PC-9 (cell line): ENCODE measurements at regions not wholly inside any gene's neighbourhood (a gene's known extent, or its start where the extent isn't known, plus 50 kb on each side); places are given as distances from the start of the nearest gene placed in this dataset.

ENCODE experiments used
- BruUV-seq: library from RNA; stranded (reverse); fragments of 400-500 nt; replicated peaks from 2 replicates; lab custom pipeline; 2021; lab: Mats Ljungman, UMichigan
- CTCF ChIA-PET: fragments of 300-600 bp; sonication (Branson Sonifier 250); formaldehyde crosslinking; loops from one replicate; lab custom pipeline; 2022; ENCODE audit warnings: antibody characterized with exemption; lab: Charles Lee
- POLR2A ChIA-PET: fragments of 300-600 bp; sonication (Branson Sonifier 250); formaldehyde crosslinking; loops from one replicate; lab custom pipeline; 2022; ENCODE audit warnings: antibody characterized with exemption; ENCODE audit not compliant: unreplicated experiment; lab: Charles Lee
- DNase-seq, 2 experiments: peaks; one replicate each; pipeline versions ENCODE4 v3.0.0 to v3.0.0-alpha.2; 2015 to 2022; ENCODE audit warnings: mixed read lengths in 1 of 2
- H2AFZ ChIP-seq: fragments of 200-600 bp; sonication (generic); 2 replicates; pipeline ENCODE4 v1.8.1; 2017; ENCODE audit warnings: antibody characterized with exemption
- H3F3A ChIP-seq: fragments of 200-600 bp; sonication (generic); 2 replicates; pipeline ENCODE4 v1.8.1; 2017; ENCODE audit warnings: antibody characterized with exemption, mild to moderate bottlenecking, low read depth; ENCODE audit not compliant: insufficient read depth
- H3K27ac ChIP-seq: fragments of 200-600 bp; sonication (generic); 2 replicates; pipeline ENCODE4 v1.6.1; 2016; ENCODE audit warnings: mixed run types
- H3K27me3 ChIP-seq: fragments of 200-600 bp; sonication (generic); 2 replicates; pipeline ENCODE4 v1.6.1; 2016; ENCODE audit warnings: low read depth, mixed run types; ENCODE audit not compliant: insufficient read depth
- H3K36me3 ChIP-seq: fragments of 200-600 bp; sonication (generic); 2 replicates; pipeline ENCODE4 v1.6.1; 2016; ENCODE audit warnings: low read depth, mixed run types
- H3K4me1 ChIP-seq: fragments of 200-600 bp; sonication (generic); replicated peaks from 2 replicates; pipeline ENCODE4 v1.6.1; 2016; ENCODE audit warnings: mixed run types; ENCODE audit not compliant: insufficient read depth
- H3K4me2 ChIP-seq: fragments of 200-600 bp; sonication (generic); 2 replicates; pipeline ENCODE4 v1.6.1; 2017; ENCODE audit warnings: mixed run types
- H3K4me3 ChIP-seq: fragments of 200-600 bp; sonication (generic); 2 replicates; pipeline ENCODE4 v1.6.1; 2016; ENCODE audit warnings: mixed run types
- H3K79me2 ChIP-seq: fragments of 200-600 bp; sonication (generic); 2 replicates; pipeline ENCODE4 v1.6.1; 2017; ENCODE audit warnings: low read depth, mixed run types
- H3K9me2 ChIP-seq: fragments of 200-600 bp; sonication (generic); 2 replicates; pipeline ENCODE4 v1.8.1; 2017; ENCODE audit warnings: mild to moderate bottlenecking; ENCODE audit not compliant: insufficient read depth
- H3K9me3 ChIP-seq: fragments of 200-600 bp; sonication (generic); 2 replicates; pipeline ENCODE4 v1.8.1; 2016; ENCODE audit warnings: low read depth; ENCODE audit not compliant: insufficient read depth
- H4K20me1 ChIP-seq: fragments of 200-600 bp; sonication (generic); 2 replicates; pipeline ENCODE4 v1.8.1; 2017; ENCODE audit not compliant: insufficient read depth
- EZH2 ChIP-seq: fragments of 200-600 bp; sonication (generic); IDR thresholded peaks from 2 replicates; pipeline ENCODE4 v1.8.0; 2017; ENCODE audit warnings: antibody characterized with exemption, low read depth
- intact Hi-C: fragments of 100-400 bp; cut with micrococcal nuclease; formaldehyde crosslinking; loops from one replicate; pipeline ENCODE4 v1.10.0; 2022; ENCODE audit not compliant: unreplicated experiment
- TF ChIP-seq, protein P1 (sequence below): fragments of 200-600 bp; sonication (generic); conservative IDR thresholded peaks from 2 replicates; pipeline ENCODE4 v1.6.1; 2017; ENCODE audit warnings: mixed run types, antibody characterized with exemption, mild to moderate bottlenecking, moderate library complexity

DNA sequence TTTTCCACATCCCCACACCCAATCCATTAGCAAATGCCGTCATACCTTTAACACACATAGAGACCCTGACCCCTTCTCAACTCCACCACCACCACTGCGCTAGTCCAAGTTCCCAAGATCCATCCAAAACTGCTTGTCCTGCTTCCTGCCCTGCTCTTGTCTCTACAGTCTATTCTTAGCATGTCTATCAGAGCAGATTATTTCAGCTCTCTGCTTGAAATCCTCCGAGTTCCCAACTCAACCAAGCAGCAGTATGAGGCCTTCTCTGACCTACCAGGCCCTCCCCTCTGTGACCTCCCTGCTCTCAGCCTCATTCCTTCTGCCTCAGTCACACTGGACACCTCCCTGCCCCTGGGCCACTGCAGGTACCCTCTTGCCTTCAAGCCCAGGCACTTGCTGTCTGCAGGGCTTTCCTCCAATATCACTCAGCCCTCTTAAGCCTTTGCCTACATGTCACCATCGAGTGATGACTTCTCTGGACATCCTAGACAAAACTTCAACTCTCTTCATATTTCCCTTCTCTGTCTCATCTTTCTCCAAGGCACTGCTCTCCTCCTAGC, 134.6 kb downstream of the SPATA19 start:
- Histone ChIP-seq H2AFZ (no peak overlapping the region), H3K36me3 (no peaks in the 10 kb centered on the region), H4K20me1 (no peaks in the 10 kb centered on the region), H3K79me2 (no peaks in the 10 kb centered on the region), H3F3A (no peaks in the 10 kb centered on the region), H3K9me2 (no peaks in the 10 kb centered on the region), H3K4me3 (no peak overlapping the region), H3K27ac (no peak overlapping the region), H3K9me3 (no peaks in the 10 kb centered on the region), H3K4me2 (no peak overlapping the region), H3K27me3 (peaks cover 59% of the 10 kb centered on the region), H3K4me1 (no peaks in the 10 kb centered on the region)
- CTCF ChIA-PET, result no interaction called here
- POLR2A ChIA-PET, result no interaction called here
- intact Hi-C loops, result no loop called here
- no peak for TF ChIP-seq EZH2
- no peak for DNase-seq
- no TSS peak for BruUV-seq

DNA sequence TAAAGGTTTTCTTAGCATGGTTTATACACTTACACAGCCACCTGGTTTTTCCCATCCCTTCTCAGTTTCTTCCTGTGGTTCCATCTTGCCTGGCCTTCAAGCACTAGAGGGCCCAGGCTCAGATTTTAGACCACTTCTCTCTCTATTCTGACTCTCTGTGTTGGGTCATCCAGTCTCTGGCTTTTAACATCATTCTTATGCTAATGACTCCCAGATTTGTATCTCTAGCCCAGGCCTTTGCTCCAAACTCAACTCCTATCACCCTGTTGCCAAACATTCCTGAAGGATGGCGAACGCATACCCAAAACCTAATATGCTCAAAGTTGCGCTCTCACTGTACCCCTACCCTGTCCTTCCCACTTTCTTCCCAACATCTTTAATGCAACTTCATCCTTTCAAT, 135.1 kb downstream of the SPATA19 start:
- TF ChIP-seq EZH2, result no peak
- TF ChIP-seq, protein P1, sequence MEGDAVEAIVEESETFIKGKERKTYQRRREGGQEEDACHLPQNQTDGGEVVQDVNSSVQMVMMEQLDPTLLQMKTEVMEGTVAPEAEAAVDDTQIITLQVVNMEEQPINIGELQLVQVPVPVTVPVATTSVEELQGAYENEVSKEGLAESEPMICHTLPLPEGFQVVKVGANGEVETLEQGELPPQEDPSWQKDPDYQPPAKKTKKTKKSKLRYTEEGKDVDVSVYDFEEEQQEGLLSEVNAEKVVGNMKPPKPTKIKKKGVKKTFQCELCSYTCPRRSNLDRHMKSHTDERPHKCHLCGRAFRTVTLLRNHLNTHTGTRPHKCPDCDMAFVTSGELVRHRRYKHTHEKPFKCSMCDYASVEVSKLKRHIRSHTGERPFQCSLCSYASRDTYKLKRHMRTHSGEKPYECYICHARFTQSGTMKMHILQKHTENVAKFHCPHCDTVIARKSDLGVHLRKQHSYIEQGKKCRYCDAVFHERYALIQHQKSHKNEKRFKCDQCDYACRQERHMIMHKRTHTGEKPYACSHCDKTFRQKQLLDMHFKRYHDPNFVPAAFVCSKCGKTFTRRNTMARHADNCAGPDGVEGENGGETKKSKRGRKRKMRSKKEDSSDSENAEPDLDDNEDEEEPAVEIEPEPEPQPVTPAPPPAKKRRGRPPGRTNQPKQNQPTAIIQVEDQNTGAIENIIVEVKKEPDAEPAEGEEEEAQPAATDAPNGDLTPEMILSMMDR, result no peak
- no peaks in the 10 kb centered on the region for H3F3A ChIP-seq
- no TSS peak for BruUV-seq
- no peaks in the 10 kb centered on the region for H3K36me3 ChIP-seq
- H3K79me2 ChIP-seq, result no peaks in the 10 kb centered on the region
- H3K27ac ChIP-seq, result no peak overlapping the region
- peaks cover 56% of the 10 kb centered on the region for H3K27me3 ChIP-seq
- no peaks in the 10 kb centered on the region for H3K4me1 ChIP-seq
- no peak overlapping the region for H3K4me3 ChIP-seq
- H3K9me3 ChIP-seq, result no peaks in the 10 kb centered on the region
- no peak overlapping the region for H2AFZ ChIP-seq
- H3K4me2 ChIP-seq, result no peak overlapping the region
- ChIA-PET POLR2A (no interaction called here), CTCF (no interaction called here)
- no peak for DNase-seq
- no peaks in the 10 kb centered on the region for H3K9me2 ChIP-seq
- intact Hi-C loops, result no loop called here
- no peaks in the 10 kb centered on the region for H4K20me1 ChIP-seq

DNA sequence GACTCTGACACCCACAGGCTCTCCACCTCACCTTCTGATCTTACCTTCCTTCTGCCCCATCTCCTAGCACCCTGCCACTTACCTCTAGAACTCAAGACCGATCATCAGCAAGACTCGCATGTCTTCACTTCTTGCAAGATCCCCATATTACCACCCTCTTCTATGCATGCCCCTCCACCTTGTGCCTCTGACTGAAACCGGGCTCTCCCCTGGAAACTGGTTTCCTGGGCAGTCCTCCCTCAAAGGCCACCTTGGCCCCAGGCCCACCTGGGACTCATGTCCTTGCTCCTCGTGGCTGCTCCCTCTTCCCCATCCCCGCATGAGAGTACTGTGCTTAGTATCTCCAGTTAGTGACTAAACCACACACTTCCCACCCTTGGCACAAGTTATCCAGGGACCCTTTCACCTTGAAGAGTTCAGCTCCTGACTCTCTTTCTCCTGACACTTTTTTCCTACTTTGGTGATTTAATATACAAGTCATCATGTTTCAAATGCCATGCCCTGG, 136.7 kb downstream of the SPATA19 start:
- H3K9me2 ChIP-seq, result no peaks in the 10 kb centered on the region
- H3K9me3 ChIP-seq, result no peaks in the 10 kb centered on the region
- H4K20me1 ChIP-seq, result no peaks in the 10 kb centered on the region
- H3K4me1 ChIP-seq, result no peaks in the 10 kb centered on the region
- intact Hi-C loops, result no loop called here
- H3K27me3 ChIP-seq, result peaks cover 47% of the 10 kb centered on the region; the same call in 1 of the 2 replicates
- no peak overlapping the region for H3K27ac ChIP-seq
- no peak for DNase-seq
- no peak overlapping the region for H3K4me3 ChIP-seq
- ChIA-PET CTCF (no interaction called here), POLR2A (no interaction called here)
- H2AFZ ChIP-seq, result no peak overlapping the region
- H3K79me2 ChIP-seq, result no peaks in the 10 kb centered on the region
- H3K36me3 ChIP-seq, result no peaks in the 10 kb centered on the region
- BruUV-seq, result no TSS peak
- no peak overlapping the region for H3K4me2 ChIP-seq
- TF ChIP-seq, protein P1, result no peak
- TF ChIP-seq EZH2, result no peak
- H3F3A ChIP-seq, result no peaks in the 10 kb centered on the region
